Erythroblast (primary cell): ENCODE measurements at regions not wholly inside any gene's neighbourhood (a gene's known extent, or its start where the extent isn't known, plus 50 kb on each side); places are given as distances from the start of the nearest gene placed in this dataset.

Source experiments
- GATA1 ChIP-seq: IDR thresholded peaks from 2 replicates; pipeline ENCODE4 v1.6.1; 2011; ENCODE audit warnings: low read depth, mild to moderate bottlenecking, control low read depth, low read length, moderate library complexity
- POLR2A ChIP-seq: IDR thresholded peaks from 2 replicates; pipeline ENCODE4 v1.6.1; 2011; ENCODE audit warnings: mild to moderate bottlenecking, low read length

DNA sequence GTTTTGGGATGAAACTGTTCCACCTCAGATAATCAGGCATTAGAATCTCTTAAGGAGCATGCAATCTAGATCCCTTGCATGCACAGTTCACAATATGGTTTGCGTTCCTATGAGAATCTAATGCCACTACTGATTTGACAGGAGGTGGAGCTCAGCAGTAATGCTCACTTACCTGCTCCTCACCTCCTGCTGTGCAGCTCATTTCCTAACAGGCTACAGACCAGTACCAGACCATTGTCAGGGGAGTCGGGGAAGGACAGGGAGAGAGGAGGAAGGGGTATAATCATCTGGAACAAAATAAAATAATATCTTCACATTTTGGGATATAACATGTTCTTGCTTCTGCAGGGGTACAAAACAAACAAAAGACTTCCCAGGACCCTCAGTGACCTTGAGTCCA, 532.0 kb upstream of the FSHR start:
- TF ChIP-seq POLR2A (no peak), GATA1 (no peak)
